ENCODE measurements at regions not wholly inside any gene's neighbourhood (a gene's known extent, or its start where the extent isn't known, plus 50 kb on each side); places are given as distances from the start of the nearest gene placed in this dataset.
"Not testable (repeated sequence)": the region's sequence is repeated elsewhere in the genome, so short reads cannot be mapped to it uniquely, and the experiment has no call there.

DNA sequence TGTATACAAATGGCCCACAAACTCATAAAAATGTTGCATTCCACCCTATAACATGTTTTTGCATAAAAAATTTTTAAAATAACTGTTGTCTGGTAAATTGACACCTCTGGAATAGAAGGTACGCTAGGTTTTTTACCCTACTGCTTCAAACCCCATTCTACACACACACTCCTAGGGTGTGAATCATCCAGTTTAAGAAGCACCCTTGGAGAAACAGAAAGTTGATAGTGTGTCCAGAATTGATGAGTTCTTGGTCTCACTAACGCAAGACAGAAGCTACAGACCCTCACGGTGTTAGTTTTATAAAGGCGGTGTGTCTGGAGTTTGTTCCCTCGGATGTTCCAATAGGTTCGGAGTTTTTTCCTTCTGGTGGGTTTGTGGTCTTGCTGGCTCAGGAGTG, 158.5 kb downstream of the KLRB1 start:
- TF ChIP-seq CTCF (IDR thresholded peaks at IDR 0.05; ENCODE audit: unreplicated experiment) = no peak
- H3K27ac Mint-ChIP-seq = no peak overlapping the region
- no peaks in the 10 kb centered on the region for H3K9me3 Mint-ChIP-seq
- H3K4me1 Mint-ChIP-seq = peaks cover 13% of the 10 kb centered on the region
- no peaks in the 10 kb centered on the region for H3K27me3 Mint-ChIP-seq (ENCODE audit: low read depth)
- H3K4me3 Mint-ChIP-seq = peak overlapping the region; percentile 98
- DNase-seq (ENCODE audit: low spot score in 2 of 2, unreplicated experiment in 2 of 2) = no peak
- H3K36me3 Mint-ChIP-seq = no peaks in the 10 kb centered on the region

DNA sequence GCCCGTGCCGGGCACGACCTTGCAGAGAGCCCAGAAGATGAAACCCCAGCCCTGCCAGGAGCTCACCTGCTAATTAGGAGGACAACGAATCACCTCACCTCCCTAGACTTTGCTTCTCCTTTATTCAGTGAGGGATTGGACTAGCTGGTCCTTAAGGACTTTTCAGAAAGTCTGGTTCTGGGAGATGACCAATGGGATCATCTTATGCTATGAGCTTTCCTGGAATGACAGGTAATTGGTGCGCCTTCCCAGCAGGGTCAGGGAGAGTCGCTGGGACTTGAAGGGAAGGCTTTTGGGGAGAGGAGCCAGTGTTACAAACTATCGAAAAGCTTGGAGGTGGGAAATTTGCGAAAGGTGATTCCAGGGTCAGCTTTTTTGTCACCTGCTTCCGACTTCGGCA, 159.1 kb downstream of the KLRB1 start:
- H3K27ac Mint-ChIP-seq = peak overlapping the region; percentile 95
- H3K4me1 Mint-ChIP-seq = peaks cover 13% of the 10 kb centered on the region
- DNase-seq (ENCODE audit: low spot score in 2 of 2, unreplicated experiment in 2 of 2); H3K9me3 Mint-ChIP-seq; H3K27me3 Mint-ChIP-seq (ENCODE audit: low read depth); H3K36me3 Mint-ChIP-seq: not testable (repeated sequence)
- H3K4me3 Mint-ChIP-seq = peak overlapping the region; percentile 98

- Mint-ChIP-seq H3K27ac (peak overlapping the region; percentile 95), H3K4me3 (peak overlapping the region; percentile 98), H3K4me1 (peaks cover 13% of the 10 kb centered on the region)
- not testable (repeated sequence) for H3K27me3 Mint-ChIP-seq (ENCODE audit: low read depth); H3K9me3 Mint-ChIP-seq; H3K36me3 Mint-ChIP-seq
- peak; percentile 72 to 92 for DNase-seq (ENCODE audit: low spot score in 2 of 2, unreplicated experiment in 2 of 2)
Observed at GRCh38 chr12:9447791-9448614, 159.7 kb downstream of the KLRB1 start.

- H3K36me3 Mint-ChIP-seq; DNase-seq (ENCODE audit: low spot score in 2 of 2, unreplicated experiment in 2 of 2); H3K27ac Mint-ChIP-seq; H3K27me3 Mint-ChIP-seq (ENCODE audit: low read depth); H3K9me3 Mint-ChIP-seq: not testable (repeated sequence)
- peak overlapping the region; percentile 98 for H3K4me3 Mint-ChIP-seq
- H3K4me1 Mint-ChIP-seq = peaks cover 13% of the 10 kb centered on the region
Observed at GRCh38 chr12:9446883-9447761, 160.6 kb downstream of the KLRB1 start.

DNA sequence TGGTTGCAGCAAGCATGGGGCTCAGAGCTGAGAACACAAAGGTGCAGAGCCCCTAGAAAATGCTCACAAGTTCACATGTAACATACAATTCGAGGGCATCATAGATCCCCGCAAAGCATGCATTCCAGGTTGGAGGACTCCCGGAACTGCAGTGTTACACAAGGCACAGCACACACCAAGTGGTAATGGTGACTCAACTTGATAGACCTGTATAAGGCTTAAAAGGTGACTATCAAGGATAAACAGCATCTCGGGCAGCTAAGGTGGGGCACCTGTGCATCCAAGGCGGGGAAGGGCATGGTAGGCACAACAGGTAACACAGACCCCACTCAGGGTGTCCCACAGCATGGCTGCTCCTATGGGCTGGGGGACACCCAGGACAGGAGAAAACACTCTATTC, 167.3 kb downstream of the KLRB1 start:
- not testable (repeated sequence) for H3K9me3 Mint-ChIP-seq; DNase-seq (ENCODE audit: low spot score in 2 of 2, unreplicated experiment in 2 of 2); H3K4me1 Mint-ChIP-seq; H3K27me3 Mint-ChIP-seq (ENCODE audit: low read depth); H3K36me3 Mint-ChIP-seq; H3K27ac Mint-ChIP-seq; H3K4me3 Mint-ChIP-seq

DNA sequence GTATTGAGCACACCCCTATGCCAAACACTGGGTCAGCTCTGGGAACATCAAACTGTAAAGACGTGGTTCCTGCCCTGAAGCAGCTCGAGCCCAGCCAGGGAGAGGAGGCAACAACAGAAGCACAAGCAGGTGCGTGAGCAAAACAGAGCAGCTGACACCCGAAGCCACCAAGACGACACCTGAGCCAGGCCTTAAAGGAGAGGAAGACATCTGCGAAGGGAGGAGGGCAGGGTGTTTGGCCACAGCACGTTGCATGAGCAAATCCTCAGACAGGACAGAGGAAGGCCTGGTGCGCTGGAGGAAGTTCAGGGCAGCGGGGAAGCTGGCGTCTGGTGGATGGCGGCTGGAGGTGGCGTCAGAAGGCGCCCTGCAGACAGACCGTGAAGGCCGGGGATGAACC, 172.0 kb downstream of the KLRB1 start:
- H3K36me3 Mint-ChIP-seq, H3K4me3 Mint-ChIP-seq, H3K4me1 Mint-ChIP-seq: not testable (repeated sequence)

GRCh38 chr12:9430385-9430784, 177.3 kb downstream of the KLRB1 start:
- not testable (repeated sequence) for H3K4me1 Mint-ChIP-seq; H3K36me3 Mint-ChIP-seq; H3K27me3 Mint-ChIP-seq (ENCODE audit: low read depth); H3K9me3 Mint-ChIP-seq; DNase-seq (ENCODE audit: low spot score in 2 of 2, unreplicated experiment in 2 of 2); H3K4me3 Mint-ChIP-seq; H3K27ac Mint-ChIP-seq

More for the DNA sequence above, 172.0 kb downstream of the KLRB1 start:
- DNase-seq (ENCODE audit: low spot score in 2 of 2, unreplicated experiment in 2 of 2); H3K9me3 Mint-ChIP-seq; H3K27me3 Mint-ChIP-seq (ENCODE audit: low read depth); H3K27ac Mint-ChIP-seq: not testable (repeated sequence)

- not testable (repeated sequence) for H3K9me3 Mint-ChIP-seq; H3K27ac Mint-ChIP-seq; H3K4me1 Mint-ChIP-seq; H3K27me3 Mint-ChIP-seq (ENCODE audit: low read depth); H3K36me3 Mint-ChIP-seq; H3K4me3 Mint-ChIP-seq; DNase-seq (ENCODE audit: low spot score in 2 of 2, unreplicated experiment in 2 of 2)
Observed at GRCh38 chr12:9428856-9429255, 178.9 kb downstream of the KLRB1 start.

- H3K9me3 Mint-ChIP-seq; H3K4me3 Mint-ChIP-seq; DNase-seq (ENCODE audit: low spot score in 2 of 2, unreplicated experiment in 2 of 2); H3K36me3 Mint-ChIP-seq; H3K27ac Mint-ChIP-seq; H3K4me1 Mint-ChIP-seq; H3K27me3 Mint-ChIP-seq (ENCODE audit: low read depth): not testable (repeated sequence)
Observed at GRCh38 chr12:9425429-9425828, 182.3 kb downstream of the KLRB1 start.

GRCh38 chr12:9424175-9424740, 183.5 kb downstream of the KLRB1 start:
- not testable (repeated sequence) for DNase-seq (ENCODE audit: low spot score in 2 of 2, unreplicated experiment in 2 of 2); H3K36me3 Mint-ChIP-seq; H3K4me1 Mint-ChIP-seq; H3K27me3 Mint-ChIP-seq (ENCODE audit: low read depth); H3K9me3 Mint-ChIP-seq; H3K27ac Mint-ChIP-seq; H3K4me3 Mint-ChIP-seq

GRCh38 chr12:9422689-9423088, 185.0 kb downstream of the KLRB1 start:
- H3K27me3 Mint-ChIP-seq (ENCODE audit: low read depth); H3K4me1 Mint-ChIP-seq; H3K9me3 Mint-ChIP-seq; H3K27ac Mint-ChIP-seq; DNase-seq (ENCODE audit: low spot score in 2 of 2, unreplicated experiment in 2 of 2); H3K4me3 Mint-ChIP-seq; H3K36me3 Mint-ChIP-seq: not testable (repeated sequence)

GRCh38 chr12:9421520-9422086, 186.1 kb downstream of the KLRB1 start:
- H3K9me3 Mint-ChIP-seq; H3K4me3 Mint-ChIP-seq; H3K4me1 Mint-ChIP-seq; H3K36me3 Mint-ChIP-seq; H3K27ac Mint-ChIP-seq; H3K27me3 Mint-ChIP-seq (ENCODE audit: low read depth); DNase-seq (ENCODE audit: low spot score in 2 of 2, unreplicated experiment in 2 of 2): not testable (repeated sequence)

Data from mesothelial cell of epicardium (in vitro differentiated cells).